ENCODE measurements at regions not wholly inside any gene's neighbourhood (a gene's known extent, or its start where the extent isn't known, plus 50 kb on each side); places are given as distances from the start of the nearest gene placed in this dataset.
"Not testable (repeated sequence)": the region's sequence is repeated elsewhere in the genome, so short reads cannot be mapped to it uniquely, and the experiment has no call there.

DNA sequence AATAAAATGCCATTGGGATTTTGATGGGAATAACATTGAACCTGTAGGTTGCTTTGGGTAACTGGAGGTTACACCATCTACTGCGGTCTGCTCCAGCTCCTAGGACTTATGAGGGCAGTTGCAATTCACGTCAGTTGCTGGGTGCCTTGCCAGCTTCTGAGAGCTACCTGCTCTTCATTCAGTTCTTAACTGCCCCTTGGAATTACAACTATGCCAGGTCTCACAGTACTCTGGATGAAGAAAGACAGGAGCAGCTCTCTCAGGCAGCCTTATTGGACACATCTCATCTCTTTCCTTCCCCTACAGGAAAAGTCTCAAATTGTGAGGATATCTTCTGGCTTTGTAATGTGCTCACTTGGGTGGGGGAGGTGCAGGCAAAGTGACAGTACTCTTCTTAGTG lies 1643.3 kb downstream of the GRIK2 start:
- DNase-seq (ENCODE audit: low read depth), result no peak

DNA sequence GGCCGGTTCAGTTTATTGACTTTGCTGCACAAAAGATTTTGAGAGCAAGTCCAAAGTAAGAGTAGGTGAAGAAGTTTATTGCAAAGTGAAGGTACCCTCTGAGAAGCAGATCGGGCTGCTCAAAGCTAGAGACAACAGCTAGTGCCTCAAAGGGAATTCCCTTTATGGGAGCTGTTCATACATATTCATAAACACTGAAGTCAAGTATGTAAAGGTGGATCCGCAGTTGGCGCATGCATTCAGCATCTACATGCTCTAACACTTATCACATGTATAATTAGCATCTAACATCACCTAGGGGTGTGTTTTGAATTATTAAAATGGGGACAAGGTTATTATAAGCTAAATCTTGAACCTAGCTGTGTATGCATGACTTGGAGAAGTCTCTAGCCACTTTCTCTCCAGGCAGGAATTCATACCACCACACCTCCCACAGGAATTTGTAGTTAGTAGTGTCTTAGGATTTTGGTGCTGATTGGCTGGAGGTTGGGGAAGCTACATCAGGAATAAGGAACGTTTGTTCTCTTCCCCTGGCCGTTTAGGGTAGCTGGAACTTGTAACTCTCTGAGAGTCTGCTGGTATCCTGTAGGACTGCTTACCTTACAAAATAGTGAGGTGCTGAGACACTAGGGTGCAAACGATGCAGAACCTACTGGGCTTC lies 1633.9 kb downstream of the GRIK2 start:
- DNase-seq (ENCODE audit: low read depth), result no peak

DNA sequence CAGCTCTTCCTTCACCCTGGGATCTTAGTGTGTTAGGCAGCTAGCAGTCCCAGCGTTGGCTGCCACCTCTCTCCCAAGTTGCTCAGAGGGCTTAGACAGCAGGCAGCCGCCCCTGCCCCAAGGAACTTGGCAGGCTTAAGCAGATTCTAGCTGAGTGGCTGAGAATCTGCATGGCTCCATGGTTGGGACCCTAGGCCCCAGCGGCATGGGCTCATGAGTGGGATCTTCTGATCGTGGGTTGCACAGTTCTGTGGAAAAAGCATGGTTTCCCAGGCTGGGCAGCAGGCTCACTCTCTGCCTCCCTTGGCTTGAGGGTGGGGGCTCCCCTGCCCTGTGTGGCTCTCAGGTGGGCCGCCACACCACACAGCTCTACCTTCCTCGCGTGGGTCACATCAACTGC lies 1624.9 kb downstream of the GRIK2 start:
- no peak for DNase-seq (ENCODE audit: low read depth)

DNA sequence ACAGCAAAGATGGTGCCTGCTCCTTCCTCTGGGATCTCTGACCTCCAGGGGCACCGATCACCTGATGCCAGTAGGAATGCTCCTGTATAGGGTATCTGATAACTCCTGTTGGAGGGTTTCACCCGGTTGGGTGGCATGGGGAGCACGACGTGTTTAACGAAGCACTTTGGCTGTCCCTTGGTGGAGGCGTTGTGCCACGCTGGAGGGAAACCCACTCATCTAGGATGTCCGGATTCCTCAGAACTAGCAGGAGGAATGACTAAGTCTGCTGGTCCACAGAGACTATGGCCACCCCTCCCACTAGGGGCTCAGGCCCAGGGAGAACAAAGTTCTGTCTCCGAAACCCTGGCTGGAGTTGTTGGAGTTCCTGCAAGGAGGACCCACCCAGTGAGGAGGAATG lies 1624.4 kb downstream of the GRIK2 start:
- no peak for DNase-seq (ENCODE audit: low read depth)

DNA sequence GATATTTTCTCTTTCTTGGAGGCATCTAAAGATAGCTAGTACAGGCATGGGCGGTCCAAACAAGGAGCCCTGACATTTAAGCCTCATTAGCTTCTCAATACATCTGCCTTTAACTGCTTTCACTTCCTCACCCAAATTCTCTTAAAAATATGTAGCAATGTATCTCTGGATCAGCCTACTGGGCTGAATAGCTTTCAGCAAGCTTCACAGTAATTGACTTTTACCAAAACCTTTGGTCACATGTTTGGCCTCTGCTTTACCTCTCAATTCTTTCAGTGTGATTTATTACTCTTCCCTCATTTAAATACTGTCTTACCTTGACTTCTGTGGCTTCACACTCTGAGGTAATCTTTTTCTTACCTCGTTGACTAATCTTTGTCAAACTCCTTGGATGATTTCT lies 1618.1 kb downstream of the GRIK2 start:
- DNase-seq (ENCODE audit: low read depth), result no peak

DNA sequence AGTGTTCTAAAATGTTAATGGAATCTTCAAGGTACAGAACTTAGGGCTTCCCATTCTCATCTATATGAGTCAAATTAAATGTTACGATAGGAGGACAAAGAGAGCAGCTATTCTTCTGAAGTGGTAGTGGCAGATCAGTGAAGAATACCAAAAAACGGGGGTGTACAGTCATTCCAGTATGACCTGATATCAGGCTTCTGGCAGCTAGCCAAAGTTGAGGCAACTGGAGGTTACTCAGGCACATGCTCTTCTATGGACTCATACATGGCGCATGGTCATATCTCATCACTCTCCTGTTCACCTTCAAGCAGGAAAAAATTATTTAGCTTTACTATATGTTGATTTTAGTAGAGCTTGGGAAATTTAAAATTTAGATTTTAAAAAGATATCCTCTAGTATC lies 1608.8 kb downstream of the GRIK2 start:
- DNase-seq (ENCODE audit: low read depth), result no peak

DNA sequence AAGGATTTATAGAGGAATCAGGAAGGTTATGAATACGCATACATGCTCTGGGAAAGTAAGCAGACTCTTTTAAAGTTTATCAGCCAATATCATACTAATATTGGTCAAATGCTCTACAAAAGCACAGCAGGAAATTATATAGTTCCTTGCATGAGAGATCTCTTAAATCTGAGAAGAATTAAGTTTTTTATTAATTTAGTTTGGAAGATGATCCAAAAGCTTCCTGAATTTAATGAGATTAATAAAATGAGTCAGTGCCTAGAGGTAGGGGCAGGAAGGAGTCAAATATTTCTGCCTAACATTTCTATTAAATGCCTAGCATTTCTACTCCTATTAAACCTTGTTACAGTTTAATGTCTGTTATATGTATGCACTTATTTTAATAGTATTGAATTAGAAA lies 1608.2 kb downstream of the GRIK2 start:
- no peak for DNase-seq (ENCODE audit: low read depth)

DNA sequence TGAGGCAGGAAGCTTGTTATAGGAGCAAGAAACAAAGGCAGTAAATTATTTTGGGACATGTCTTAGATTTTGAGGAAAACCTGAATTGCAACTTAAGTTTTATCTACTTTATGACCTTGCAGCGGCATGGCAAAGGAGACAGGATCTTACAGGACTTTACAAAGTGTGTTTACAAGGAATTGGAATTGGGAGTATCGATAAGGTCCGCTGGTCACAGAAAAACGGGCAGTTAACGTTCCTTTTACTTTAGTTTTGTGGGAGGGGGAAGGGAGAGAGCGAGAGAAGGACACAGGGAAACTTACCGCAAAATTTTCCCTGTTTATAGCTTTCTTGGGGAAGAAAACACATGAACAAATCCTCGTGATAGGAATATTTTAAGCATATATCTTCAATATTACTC lies 1607.2 kb downstream of the GRIK2 start:
- DNase-seq (ENCODE audit: low read depth), result no peak

DNA sequence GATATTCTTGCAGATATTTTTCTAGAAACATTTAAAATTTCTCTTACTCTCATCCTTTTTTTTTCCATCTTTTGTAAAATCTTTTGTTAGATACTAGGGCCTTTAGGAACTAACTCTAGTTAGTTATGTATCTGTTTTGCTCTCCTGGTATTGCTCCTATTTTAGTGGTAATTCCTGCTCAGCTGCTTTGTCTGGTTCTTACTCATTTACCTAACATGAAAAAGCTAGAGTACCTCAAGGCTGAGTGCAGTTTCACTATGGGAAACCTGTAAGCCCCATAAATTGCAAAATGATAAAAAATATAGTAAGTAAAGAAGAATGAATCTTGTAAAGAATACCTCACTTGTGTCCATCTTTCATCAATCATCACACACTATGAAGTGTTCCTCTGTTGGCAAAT lies 1602.0 kb downstream of the GRIK2 start:
- DNase-seq (ENCODE audit: low read depth), result no peak

DNA sequence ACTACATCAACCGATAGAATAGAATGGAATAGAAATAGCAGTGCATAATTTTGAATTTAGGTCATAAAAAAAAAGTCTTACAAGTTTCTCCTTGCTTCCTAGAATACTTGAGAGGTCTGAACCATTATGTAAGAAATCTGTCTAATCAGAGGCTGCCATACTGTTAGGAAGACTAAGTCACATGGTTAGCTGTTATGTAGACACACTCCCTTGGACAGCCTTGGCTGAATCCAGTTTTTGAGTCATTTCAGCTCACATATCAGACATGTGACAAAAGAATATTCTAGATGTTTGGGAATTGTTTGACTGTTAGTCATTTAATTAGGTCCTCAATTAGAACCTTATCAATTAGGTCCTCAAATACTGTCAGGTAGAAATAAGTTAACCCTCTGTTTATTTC lies 1601.4 kb downstream of the GRIK2 start:
- DNase-seq (ENCODE audit: low read depth), result no peak

DNA sequence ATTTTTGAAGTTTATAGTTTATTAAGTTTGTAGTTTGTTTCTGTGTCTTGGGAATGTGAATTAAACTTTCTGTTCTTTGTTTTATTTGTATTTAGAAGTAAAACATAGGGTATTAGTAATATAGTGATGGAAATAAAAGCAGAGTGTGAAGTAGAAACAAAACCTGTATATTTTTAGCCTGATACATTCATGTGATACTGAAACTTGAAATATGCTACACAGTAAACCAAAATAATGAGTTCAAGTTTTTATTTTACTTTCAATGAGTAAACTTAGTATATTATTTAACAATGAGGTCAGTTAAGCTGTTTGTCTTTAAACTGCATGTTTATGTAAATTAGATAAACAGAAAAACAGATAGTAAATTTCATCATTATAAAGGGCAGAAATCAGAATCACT lies 1592.6 kb downstream of the GRIK2 start:
- no peak for DNase-seq (ENCODE audit: low read depth)

DNA sequence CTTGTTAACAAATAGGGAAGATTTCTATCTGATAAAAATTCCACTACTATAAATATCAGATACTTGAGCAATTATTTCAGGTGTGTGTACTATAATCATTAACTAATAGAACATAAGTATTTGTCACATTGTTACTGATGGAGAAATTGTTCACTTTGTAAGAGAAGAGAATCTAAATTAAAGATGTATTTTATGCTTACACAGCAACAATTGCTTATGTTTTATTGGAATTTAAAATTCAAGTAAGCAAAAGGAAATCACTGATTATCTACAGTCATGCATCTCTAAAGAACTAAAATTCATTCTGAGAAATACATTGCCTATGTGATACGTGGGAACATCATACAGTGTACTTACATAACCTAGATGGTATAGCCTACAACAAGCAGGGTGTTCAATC lies 1590.8 kb downstream of the GRIK2 start:
- no peak for DNase-seq (ENCODE audit: low read depth)

DNA sequence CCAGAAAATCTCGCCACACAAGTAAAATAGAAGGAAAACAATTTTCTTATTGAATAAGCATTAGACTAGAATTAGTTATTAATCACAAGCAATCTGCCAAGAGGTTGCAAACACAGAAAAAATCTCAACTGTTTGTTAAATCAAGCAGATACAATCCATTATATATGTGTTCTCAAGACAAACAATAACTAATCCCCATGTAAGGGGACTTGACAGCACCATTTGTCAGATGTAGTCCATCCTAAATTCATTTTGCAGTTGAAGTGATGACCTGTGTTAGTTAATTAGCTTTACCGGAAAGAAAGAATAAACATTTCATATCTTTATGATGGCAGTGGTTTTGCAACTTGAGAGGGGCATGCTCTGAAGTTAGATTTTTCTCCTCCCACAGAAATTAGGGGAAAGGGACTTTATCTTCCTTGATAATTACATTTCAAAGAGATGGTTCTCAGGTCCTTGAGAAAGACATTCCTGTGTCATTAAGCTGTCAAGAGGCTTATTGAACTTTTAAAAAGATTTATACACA lies 1588.0 kb downstream of the GRIK2 start:
- no peak for DNase-seq (ENCODE audit: low read depth)

DNA sequence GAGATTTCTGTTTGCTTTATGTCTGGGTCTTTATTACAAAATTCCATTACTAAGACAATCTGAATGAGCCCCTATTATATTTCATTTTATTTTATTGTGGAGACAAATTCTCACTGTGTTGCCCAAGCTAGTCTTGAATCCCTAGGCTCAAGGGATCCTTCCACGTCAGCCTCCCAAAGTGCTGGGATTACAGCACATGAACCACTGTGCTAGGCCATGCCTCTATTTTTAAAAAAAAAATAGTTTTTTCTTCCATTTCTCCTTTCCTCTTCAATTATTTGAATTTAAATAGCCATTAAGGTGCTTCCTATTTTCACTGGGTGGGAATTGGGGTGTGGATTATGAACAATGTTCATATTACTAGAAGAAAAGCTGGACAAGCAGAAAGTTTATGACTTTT lies 1587.4 kb downstream of the GRIK2 start:
- no peak for DNase-seq (ENCODE audit: low read depth)

DNA sequence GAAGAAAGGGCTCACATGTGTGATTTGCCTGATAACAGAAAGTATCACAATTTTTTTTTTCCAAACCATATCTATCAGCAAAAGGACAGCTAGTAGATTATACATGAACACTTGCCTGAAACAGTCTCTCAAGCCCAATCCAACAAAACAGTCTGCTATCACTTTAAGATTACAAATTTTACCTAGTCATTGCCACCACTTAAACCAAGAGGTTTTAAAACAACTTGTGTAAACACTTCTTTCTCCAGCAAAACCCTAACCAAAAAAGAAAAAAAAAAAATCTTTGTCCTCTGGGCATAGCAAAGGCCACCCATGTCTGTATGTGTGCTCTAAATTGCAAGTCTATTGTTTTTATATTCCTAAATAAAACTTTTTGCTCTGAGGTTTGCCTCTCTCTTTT lies 1568.4 kb downstream of the GRIK2 start:
- no peak for DNase-seq (ENCODE audit: low read depth)

DNA sequence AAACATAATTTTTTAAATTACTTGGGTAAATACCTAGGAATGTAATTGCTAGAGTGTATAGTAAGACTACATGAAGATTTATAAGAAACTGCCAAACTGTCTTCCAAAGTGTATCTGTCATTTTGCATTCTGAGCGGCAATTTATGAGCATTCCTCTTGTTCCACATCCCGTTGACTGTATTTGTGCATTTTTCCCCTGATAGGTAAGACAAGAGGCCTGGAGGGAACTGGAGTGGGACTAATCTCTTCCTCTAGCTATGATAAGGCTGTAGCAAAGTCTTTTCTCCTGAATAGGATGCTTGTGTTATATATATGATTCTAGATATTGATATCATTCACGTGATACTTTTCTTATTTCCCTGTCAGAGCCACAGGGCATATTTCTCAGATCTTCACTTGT lies 1557.5 kb downstream of the GRIK2 start:
- no peak for DNase-seq (ENCODE audit: low read depth)

DNA sequence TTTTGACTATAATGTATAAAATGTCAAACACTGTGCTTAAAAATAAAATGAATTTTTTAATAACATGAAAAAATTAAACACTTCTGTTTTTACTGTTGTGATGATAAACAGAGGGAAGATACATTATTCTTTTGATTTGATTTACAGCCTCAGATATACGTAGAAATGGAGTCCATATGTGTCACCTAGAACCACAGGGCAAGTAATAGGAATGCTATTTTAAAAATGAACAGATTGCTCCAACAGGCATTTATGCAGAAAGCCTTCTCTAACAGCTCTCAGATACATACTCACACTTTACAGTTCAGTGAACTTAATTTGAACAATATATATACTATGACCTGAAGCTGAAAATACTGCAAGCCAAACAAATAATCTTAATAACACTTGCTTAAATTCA lies 1551.0 kb downstream of the GRIK2 start:
- DNase-seq (ENCODE audit: low read depth), result no peak

DNA sequence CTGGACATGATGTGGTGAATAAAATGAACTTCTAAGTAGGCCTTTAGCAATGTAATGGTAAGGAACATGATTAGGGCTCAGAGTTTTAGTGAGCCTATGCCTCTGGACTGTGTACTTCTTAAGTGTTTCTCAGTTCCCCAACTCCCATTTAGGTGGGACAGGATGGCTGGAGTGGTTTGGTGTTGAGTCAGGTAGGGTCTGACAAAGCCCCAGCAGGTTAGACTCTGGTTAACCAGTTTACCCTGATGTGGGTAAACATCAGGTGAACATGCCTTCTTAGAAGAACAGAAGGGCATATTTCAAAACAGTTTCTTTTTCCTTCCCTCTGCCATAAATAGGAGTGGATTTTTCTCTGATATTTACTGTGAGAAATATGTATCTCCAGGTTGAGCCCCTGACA lies 1548.7 kb downstream of the GRIK2 start:
- DNase-seq (ENCODE audit: low read depth), result no peak

DNA sequence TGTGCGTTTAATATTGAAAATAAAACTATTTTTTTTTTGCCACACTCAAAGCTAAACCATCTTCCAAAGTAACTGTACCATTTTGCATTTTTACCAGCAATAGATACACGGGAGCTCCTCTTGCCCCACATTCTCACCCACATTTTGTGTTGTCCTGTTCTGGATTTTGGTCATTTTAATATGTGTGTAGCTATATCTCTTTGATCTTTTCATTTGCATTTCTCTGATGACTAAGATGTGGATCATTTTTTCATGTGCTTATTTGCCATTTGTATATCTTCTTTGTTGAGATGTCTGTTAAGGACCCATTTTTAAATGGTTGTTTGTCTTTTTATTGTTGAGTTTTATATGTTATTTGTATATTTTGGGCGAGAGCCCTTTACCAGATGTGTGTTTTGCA lies 1543.5 kb downstream of the GRIK2 start:
- DNase-seq (ENCODE audit: low read depth), result no peak

DNA sequence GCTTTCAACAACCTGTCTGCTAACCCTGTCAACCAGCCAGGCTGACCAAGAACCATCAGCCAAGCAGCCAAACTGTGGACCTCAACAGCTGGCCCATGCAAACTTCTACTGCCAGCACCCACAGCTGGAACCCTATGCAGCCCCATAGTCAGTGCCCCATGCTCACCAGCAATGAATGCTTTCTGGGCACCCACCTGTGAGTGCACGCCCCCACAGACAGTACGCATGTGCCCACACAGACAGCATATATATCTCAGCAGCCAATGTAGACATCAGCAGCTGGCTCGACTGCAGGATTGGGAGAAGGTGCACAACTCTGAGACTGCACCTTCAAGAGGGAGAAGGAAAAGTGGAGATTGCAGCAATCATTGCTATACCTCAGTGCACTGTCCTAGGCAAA lies 1534.6 kb downstream of the GRIK2 start:
- no peak for DNase-seq (ENCODE audit: low read depth)

DNA sequence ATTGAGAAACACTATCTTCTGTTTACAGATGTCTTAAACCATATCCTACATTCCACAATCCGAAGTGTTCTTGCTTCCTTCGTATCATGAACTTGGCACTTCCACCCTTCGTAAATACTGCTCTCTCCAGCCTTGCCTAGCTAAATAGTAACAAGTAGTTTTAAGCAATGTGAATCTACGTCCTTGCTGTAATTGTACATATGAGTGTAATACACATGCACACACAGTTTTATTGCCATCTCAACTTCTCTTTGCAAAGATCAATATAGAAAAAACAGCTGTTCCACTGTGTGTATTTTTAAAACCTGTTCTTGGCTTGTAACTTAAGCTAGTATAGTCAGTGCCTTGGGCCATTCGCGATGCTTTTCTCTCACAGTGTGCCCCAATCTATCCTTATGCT lies 1524.7 kb downstream of the GRIK2 start:
- no peak for DNase-seq (ENCODE audit: low read depth)

DNA sequence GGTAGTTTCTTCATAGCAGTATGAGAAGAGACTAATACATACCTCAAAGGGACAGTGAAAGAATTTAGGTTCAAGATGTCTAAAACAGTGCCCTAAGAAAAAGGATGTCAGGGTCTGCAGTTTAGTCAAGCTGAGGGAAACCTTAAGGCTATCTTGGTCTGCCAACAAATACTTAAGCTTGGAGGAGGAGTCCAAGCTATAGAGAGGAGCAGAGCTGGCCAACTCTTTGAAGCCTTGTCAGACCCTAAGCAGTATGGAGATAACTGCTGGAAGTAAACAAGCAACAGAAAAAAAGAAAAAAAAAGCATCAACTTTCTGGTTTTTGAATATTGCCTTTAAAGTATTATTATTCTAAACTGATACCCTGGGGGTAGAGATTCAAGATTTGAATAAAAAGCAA lies 1518.1 kb downstream of the GRIK2 start:
- no peak for DNase-seq (ENCODE audit: low read depth)

DNA sequence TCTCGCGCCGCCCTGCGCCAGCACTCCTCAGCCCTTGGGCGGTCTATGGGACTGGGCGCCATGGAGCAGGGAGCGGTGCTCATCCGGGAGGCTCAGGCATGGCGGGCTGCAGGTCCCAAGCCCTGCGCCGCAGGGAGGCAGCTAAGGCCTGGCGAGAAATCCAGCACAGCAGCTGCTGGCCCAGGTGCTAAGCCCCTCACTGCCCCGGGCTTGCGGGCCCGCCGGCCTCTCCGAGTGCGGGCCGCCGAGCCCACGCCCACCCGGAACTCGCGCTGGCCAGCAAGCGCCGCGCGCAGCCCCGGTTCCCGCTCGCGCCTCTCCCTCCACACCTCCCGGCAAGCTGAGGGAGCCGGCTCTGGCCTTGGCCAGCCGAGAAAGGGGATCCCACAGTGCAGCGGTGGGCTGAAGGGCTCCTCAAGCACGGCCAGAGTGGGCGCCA lies 1517.2 kb downstream of the GRIK2 start:
- not testable (repeated sequence) for DNase-seq (ENCODE audit: low read depth)

DNA sequence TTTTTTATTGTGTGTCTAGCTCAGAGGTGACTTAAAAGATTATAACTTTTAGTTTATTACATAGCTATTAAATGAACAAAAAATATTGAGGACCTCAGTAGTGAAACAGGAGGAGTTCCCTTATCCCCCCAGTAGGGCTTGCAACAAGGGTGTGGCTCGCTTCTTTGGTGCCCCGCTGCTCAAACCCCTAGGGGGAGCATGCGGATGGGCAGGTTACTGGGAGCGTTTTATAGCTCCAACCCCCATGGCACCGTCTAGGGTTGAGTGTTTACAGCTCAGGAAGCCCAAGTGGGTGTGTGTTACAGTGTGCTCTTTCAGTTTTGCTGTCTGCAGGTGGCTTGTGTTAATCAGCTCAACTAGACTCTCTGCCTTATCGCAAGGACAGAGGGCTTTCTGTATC lies 1513.7 kb downstream of the GRIK2 start:
- no peak for DNase-seq (ENCODE audit: low read depth)

DNA sequence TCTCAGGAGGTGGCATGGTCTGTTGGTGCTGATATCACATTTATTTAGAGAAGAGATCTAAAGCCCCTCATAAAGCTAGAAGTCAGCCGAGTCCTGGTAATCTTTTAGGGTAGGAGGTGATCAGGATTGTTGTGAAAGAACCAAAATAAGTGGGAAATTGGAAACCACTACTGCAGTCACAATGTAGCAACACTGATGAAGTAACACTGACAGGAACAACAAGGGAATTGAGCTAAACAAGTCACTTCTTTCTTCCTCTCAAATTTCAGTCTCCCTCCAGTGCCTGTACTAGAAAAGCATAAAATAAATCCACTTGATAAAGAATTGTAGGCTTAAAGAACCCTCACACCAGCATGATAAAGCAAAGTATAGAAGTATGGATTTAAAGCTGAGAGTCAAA lies 1509.0 kb downstream of the GRIK2 start:
- no peak for DNase-seq (ENCODE audit: low read depth)

All from activated T-cell treated with anti-CD3 and anti-CD28 coated beads for 24 hours (primary cell).